SJCRH30 (cell line): ENCODE measurements at regions not wholly inside any gene's neighbourhood (a gene's known extent, or its start where the extent isn't known, plus 50 kb on each side); places are given as distances from the start of the nearest gene placed in this dataset.

Experiments
- DNase-seq, 2 experiments: peaks; one replicate each; pipeline ENCODE4 v3.0.0-alpha.2; 2015 to 2020
- H3K27ac ChIP-seq: fragments of 250-450 bp; sonication (Bioruptor Pico); 2 replicates; pipeline ENCODE4 v1.5.1; 2020; ENCODE audit warnings: mild to moderate bottlenecking, moderate library complexity
- H3K27me3 ChIP-seq: fragments of 250-450 bp; sonication (Bioruptor Pico); 2 replicates; pipeline ENCODE4 v1.5.1; 2020; ENCODE audit warnings: mild to moderate bottlenecking, moderate library complexity
- H3K36me3 ChIP-seq: fragments of 250-450 bp; sonication (Bioruptor Pico); 2 replicates; pipeline ENCODE4 v1.5.1; 2020; ENCODE audit warnings: mild to moderate bottlenecking, moderate library complexity
- H3K4me1 ChIP-seq: fragments of 250-450 bp; sonication (Bioruptor Pico); 2 replicates; pipeline ENCODE4 v1.5.1; 2020; ENCODE audit warnings: mild to moderate bottlenecking, moderate library complexity
- H3K4me3 ChIP-seq: fragments of 250-450 bp; sonication (Bioruptor Pico); 2 replicates; pipeline ENCODE4 v1.5.1; 2020; ENCODE audit warnings: mild to moderate bottlenecking, moderate library complexity
- H3K9me3 ChIP-seq: fragments of 250-450 bp; sonication (Bioruptor Pico); replicated peaks from 2 replicates; pipeline ENCODE4 v1.5.1; 2020; ENCODE audit warnings: mild to moderate bottlenecking, moderate library complexity

- no peak overlapping the region for H3K4me3 ChIP-seq
- no peaks in the 10 kb centered on the region for H3K27me3 ChIP-seq
- H3K36me3 ChIP-seq: no peaks in the 10 kb centered on the region
- no peaks in the 10 kb centered on the region for H3K4me1 ChIP-seq
- no peaks in the 10 kb centered on the region for H3K9me3 ChIP-seq
- no peak overlapping the region for H3K27ac ChIP-seq
- no peak for DNase-seq
Measured at GRCh38 chr19:5392486-5392885, 51.9 kb upstream of the PTPRS start.

DNA sequence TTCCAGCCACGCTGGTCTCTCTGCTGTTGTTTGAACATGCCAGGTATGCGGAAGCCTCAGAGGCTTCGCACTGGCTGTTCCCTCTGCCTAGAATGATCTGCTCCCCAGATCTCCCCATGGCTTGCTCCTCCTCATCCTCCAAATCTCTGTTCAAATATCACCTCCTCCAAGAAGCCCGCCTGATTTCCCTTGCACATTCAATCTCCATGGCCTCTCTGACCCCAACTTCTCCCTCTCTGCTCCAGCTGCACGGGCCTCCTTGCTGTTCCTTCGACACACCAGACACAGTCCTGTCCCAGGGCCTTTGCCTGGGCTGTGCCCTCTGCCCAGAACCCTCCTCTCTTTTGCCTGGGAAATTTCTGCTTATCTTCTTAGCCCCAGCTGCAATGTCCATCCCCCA is 52.5 kb upstream of the PTPRS start:
- H3K36me3 ChIP-seq: no peaks in the 10 kb centered on the region
- no peaks in the 10 kb centered on the region for H3K27me3 ChIP-seq
- no peaks in the 10 kb centered on the region for H3K9me3 ChIP-seq
- no peak overlapping the region for H3K27ac ChIP-seq
- no peak for DNase-seq
- no peaks in the 10 kb centered on the region for H3K4me1 ChIP-seq
- H3K4me3 ChIP-seq: no peak overlapping the region

DNA sequence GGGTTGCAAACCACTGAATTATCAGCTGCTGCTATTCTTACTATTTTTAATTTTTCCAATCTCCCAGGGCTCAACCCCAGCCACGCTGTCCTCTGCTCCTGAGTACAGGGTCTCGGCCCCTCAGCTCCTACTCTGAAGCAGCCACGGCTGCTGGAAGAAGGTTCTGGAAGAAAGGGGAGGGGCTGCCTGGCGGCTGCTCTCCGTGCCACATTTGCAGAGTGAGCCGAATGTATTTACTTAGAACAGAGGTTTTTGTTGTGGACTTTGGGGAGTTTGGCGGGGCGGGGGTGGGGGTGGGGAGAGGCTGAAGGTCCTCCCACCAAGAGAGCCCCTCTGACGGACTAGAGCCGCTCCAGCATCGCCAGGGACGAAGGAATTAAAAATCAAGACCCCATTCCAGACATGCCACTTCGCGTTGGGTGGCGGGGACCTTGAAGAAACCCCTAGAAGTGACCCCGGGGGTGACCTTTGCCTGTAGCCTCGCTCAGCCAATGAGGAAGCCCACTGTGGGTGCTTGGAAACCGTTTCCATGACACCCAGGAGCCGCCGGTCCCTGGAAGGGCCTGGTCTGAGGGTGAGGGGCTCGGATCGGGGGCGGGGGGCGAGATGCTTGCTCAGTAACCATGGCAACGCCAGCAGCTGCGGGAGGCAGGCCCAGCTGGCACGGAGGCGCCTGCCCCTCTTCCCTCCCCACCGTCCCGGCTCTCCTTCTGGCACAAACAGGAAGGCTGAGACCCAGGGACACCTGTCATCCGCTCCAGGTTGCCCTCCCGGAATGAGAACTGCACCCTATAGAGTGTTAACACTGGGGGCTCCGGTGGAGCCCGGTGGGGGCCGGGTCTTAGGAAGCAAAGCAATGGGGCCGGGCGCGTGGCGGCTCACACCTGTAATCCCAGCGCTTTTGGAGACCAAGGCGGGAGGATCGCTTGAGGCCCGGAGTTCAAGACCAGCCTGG is 54.2 kb upstream of the PTPRS start:
- no peaks in the 10 kb centered on the region for H3K4me1 ChIP-seq
- H3K27me3 ChIP-seq: no peaks in the 10 kb centered on the region
- no peaks in the 10 kb centered on the region for H3K9me3 ChIP-seq
- H3K27ac ChIP-seq: no peak overlapping the region
- no peaks in the 10 kb centered on the region for H3K36me3 ChIP-seq
- DNase-seq: no peak
- no peak overlapping the region for H3K4me3 ChIP-seq

DNA sequence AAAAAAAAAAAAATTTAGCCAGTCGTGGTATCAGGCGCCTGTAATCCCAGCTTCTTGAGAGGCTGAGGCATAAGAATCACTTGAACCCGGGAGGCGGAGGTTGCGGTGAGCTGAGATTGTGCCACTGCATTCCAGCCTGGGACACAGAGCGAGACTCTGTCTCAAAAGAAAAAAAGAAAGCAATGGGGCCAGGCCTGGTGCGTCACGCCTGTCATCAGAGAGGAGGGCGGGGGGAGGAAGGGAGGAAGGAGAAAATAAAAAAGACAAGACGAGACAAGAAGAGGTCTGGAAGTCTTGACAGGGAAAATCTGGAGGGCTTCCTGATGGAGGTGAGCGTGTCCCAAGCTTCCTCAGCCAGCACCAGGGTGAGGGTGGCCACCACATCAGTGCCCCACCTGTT is 54.9 kb upstream of the PTPRS start:
- Histone ChIP-seq H3K36me3 (no peaks in the 10 kb centered on the region), H3K27me3 (no peaks in the 10 kb centered on the region), H3K27ac (no peak overlapping the region), H3K4me1 (no peaks in the 10 kb centered on the region), H3K9me3 (no peaks in the 10 kb centered on the region), H3K4me3 (no peak overlapping the region)
- no peak for DNase-seq

DNA sequence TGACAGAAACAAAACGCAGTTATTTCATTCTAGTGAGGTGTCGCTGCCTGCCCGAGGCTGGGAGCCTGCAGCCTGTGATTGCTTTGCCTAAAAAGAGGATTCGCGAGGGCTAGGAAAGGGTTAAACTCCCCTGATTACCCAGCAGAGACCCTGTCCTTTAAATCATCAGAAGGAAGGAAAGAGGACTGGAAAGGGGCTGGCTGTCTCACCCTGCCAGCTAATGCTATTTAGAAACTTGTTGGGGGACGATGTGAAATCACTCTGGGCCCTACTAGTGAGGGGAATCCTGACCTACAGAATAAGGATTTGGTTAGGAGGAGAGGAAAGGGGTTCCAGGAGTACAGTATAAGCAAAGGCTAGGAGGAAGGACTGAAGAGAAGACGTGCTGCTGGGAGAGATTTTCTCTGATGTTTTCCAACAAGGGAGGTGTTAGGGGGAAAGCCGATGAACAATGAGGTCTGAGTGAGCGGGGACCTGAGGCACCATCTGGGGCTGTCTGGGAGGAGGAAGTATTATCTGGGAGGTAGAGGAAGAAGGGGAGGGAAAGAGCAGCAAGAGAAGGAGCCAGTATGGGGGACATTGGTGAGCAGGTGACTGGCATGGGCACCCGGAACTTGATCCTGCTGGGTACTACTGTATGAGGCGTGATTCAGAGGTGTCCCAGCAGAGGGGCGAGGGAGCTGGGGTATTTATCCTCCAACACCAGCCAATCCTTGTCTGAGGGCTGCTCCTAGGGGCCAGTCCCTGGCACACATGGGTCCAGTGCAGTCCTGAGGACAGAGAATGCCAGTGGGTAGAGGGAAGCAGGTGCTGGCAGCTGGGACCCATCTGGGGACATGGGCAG is 55.7 kb upstream of the PTPRS start:
- H3K4me3 ChIP-seq: no peak overlapping the region
- DNase-seq: no peak
- no peaks in the 10 kb centered on the region for H3K27me3 ChIP-seq
- no peaks in the 10 kb centered on the region for H3K36me3 ChIP-seq
- no peaks in the 10 kb centered on the region for H3K9me3 ChIP-seq
- no peak overlapping the region for H3K27ac ChIP-seq
- no peaks in the 10 kb centered on the region for H3K4me1 ChIP-seq

DNA sequence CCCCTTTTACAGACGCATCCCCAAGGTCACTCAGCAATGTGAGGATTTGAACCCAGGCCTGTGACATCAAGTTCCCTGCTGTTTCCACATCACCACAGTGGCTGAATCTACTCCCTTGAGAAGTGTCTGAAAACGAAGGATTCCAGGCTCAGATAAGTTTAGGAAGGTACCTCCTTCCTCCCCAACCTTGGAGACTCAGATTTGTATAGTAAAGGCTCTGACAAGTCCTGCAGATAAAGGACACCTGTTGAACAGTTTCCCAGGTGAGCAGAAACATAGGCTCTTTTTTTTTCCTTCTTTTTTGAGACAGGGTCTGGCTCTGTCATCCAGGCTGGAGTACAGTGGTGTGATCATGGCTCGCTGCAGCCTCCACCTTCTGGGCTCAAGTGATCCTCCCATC is 56.4 kb upstream of the PTPRS start:
- DNase-seq: no peak
- Histone ChIP-seq H3K36me3 (no peaks in the 10 kb centered on the region), H3K27ac (no peak overlapping the region), H3K27me3 (no peaks in the 10 kb centered on the region), H3K4me3 (no peak overlapping the region), H3K9me3 (no peaks in the 10 kb centered on the region), H3K4me1 (no peaks in the 10 kb centered on the region)

DNA sequence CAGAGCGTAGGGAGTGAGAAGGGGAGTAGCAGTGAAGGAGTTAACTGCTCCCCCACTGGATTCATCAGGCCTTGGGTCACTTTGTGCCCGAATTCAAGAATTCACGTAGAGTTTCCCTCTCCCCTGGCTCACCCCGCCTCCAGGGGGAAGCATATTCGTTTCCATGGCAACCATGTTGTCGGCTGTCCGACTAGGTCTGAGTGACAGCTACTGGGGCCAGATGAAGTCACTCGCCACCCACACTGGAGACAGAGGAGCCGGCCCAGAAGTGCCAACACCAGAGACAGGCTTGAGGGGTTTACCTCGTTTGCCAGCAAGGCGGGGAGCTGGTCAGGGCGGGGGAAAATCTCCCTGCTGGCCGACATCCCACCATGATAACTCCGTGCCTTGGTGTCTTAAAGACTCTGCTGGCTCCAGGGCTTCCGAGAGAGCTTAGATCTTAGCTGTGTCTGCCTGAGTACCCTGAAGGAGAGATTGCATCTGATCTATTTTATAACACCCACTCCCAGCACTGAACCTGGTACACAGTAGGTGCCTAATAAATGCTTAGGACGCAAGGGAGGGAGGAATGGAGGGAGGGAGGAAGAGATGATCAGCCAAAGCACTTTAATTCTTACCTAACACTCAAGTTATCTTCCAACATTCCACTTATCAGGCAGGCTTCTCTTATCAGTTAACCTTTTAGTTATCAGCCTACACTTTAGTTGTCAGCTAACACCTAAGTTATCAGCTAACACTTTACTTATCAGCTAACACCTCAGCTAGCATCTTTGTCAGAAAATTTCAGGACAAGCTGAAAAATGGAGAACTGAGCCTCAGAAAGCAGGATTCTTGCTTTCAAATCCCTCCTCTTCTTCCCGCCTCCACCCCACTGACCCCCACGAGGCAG is 57.2 kb upstream of the ZNRF4 start:
- no peaks in the 10 kb centered on the region for H3K9me3 ChIP-seq
- no peaks in the 10 kb centered on the region for H3K4me1 ChIP-seq
- H3K4me3 ChIP-seq: no peak overlapping the region
- DNase-seq: no peak
- no peaks in the 10 kb centered on the region for H3K36me3 ChIP-seq
- H3K27ac ChIP-seq: no peak overlapping the region
- no peaks in the 10 kb centered on the region for H3K27me3 ChIP-seq

DNA sequence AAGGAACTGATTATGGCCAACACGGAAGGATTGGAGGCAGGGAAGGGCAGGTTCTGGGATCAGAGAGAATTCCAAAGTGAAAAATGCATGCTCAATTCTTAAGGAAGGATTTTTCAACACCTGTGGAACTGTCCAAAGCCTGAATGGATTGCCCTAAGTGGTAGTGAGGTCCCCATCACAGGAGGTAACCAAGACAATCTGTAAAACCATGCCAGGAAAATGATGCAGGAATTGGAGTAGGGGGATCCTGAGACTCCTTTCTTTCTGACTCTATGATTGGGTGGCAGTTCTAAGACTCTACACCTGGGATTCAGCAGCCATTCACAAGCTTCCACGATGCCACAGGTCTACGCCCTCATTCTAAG is 56.5 kb upstream of the ZNRF4 start:
- H3K36me3 ChIP-seq: no peaks in the 10 kb centered on the region
- H3K9me3 ChIP-seq: no peaks in the 10 kb centered on the region
- no peak for DNase-seq
- no peak overlapping the region for H3K4me3 ChIP-seq
- no peaks in the 10 kb centered on the region for H3K4me1 ChIP-seq
- no peak overlapping the region for H3K27ac ChIP-seq
- H3K27me3 ChIP-seq: no peaks in the 10 kb centered on the region

DNA sequence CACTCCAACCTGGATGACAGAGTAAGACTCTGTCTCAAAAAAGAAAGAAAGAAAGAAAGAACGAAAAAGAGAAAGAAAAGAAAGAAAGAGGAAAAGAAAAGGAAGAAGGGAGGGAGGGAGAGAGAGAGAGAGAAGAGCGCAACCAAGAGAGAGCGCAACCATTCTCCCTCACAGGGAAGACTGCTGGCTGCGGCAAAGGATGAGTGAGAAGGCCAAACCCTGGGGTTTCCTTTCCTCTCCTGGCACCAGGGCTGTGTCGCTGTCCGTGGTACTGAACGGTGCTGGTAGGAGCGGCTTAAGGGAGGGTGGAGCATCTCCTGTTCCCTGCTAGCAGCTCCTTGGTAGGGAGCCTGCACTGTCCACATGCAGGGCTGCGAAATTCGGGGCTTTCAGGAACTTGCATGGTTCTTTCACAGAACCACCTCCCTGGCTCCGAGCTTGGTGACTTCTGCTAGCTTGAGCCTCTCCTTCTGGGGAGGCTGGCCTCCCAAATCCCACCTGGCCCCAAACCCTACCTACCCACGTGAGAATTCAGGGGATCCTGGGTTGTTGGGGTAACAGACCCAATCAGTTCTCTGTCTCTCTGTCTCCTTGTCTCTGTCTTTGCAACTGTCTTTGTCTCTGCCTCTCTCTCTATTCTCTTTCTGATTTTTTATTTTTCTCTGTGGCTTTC is 51.1 kb upstream of the ZNRF4 start:
- Histone ChIP-seq H3K27me3 (no peaks in the 10 kb centered on the region), H3K36me3 (no peaks in the 10 kb centered on the region), H3K4me1 (no peaks in the 10 kb centered on the region), H3K9me3 (no peaks in the 10 kb centered on the region), H3K27ac (no peak overlapping the region), H3K4me3 (no peak overlapping the region)
- peak; percentile 86 to 91 for DNase-seq
